Immature natural killer cell (primary cell): ENCODE measurements at regions not wholly inside any gene's neighbourhood (a gene's known extent, or its start where the extent isn't known, plus 50 kb on each side); places are given as distances from the start of the nearest gene placed in this dataset.
"Not testable (repeated sequence)": the region's sequence is repeated elsewhere in the genome, so short reads cannot be mapped to it uniquely, and the experiment has no call there.

Experiments used
- DNase-seq, 3 donors: peaks; one replicate each; pipeline ENCODE4 v3.0.0; 2022; ENCODE audit warnings: mixed read lengths in 1 of 3
- H3K27ac Mint-ChIP-seq, 6 donors: one replicate each; pipeline ENCODE4 v1.8.0; 2020; ENCODE audit warnings: mixed read lengths in 6 of 6, mild to moderate bottlenecking in 5 of 6, inconsistent platforms in 4 of 6, moderate library complexity in 3 of 6
- H3K27me3 Mint-ChIP-seq, 3 donors: one replicate each; pipeline ENCODE4 v1.8.0; 2020 to 2021; ENCODE audit warnings: low read depth in 3 of 3, mild to moderate bottlenecking in 3 of 3, mixed read lengths in 3 of 3, moderate library complexity in 3 of 3, inconsistent platforms in 1 of 3
- H3K36me3 Mint-ChIP-seq, 3 donors: one replicate each; pipeline ENCODE4 v1.8.0; 2020; ENCODE audit warnings: mixed read lengths in 3 of 3, inconsistent platforms in 2 of 3, mild to moderate bottlenecking in 2 of 3
- H3K4me1 Mint-ChIP-seq, 2 donors: one replicate each; pipeline ENCODE4 v1.8.0; 2020; ENCODE audit warnings: inconsistent platforms in 2 of 2, mild to moderate bottlenecking in 2 of 2, mixed read lengths in 2 of 2, moderate library complexity in 1 of 2
- H3K4me3 Mint-ChIP-seq, 5 donors: one replicate each; pipeline ENCODE4 v1.8.0; 2020; ENCODE audit warnings: mild to moderate bottlenecking in 5 of 5, mixed read lengths in 5 of 5, inconsistent platforms in 3 of 5, moderate library complexity in 3 of 5
- H3K9me3 Mint-ChIP-seq, 6 donors: one replicate each; pipeline ENCODE4 v1.8.0; 2020; ENCODE audit warnings: mild to moderate bottlenecking in 6 of 6, mixed read lengths in 6 of 6, inconsistent platforms in 4 of 6, moderate library complexity in 3 of 6

DNA sequence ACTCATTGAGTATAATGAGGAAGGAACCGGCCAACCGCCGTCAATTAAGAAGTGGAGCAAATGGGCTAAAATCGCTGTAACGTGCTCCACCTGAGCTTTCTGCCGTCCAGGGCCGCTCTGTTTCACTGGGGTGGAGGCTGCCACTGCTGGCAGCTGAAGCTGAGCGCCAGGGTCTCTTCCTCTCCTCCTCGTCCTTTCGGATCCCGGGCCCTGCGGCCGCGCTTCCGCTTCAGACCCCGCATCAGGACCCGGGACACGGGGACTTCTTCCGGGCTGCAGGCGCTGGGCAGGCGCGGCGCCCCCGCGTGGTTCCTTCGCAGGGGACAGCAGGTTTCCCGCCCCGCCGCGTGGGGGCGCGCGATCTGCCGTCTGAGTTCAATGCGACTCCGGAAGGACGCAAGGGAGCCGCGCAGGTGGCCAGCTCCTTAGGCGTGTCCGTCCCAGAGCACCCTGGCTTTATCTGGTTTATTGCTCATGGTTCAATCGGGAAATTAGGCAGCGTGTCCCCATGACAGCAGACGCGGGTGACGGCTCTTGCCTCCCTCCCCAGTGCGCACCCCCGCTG, 519.8 kb downstream of the TRIML1 start:
- H3K36me3 Mint-ChIP-seq, result peaks cover 0 to 7% (median 4%) of the 10 kb centered on the region in 3 donors
- no peaks in the 10 kb centered on the region for H3K4me1 Mint-ChIP-seq
- H3K4me3 Mint-ChIP-seq, result no peak overlapping the region
- H3K27ac Mint-ChIP-seq, result no peak overlapping the region
- H3K27me3 Mint-ChIP-seq, result no peaks in the 10 kb centered on the region
- no peak for DNase-seq
- peaks cover 25 to 58% (median 38%) of the 10 kb centered on the region in 6 donors for H3K9me3 Mint-ChIP-seq

DNA sequence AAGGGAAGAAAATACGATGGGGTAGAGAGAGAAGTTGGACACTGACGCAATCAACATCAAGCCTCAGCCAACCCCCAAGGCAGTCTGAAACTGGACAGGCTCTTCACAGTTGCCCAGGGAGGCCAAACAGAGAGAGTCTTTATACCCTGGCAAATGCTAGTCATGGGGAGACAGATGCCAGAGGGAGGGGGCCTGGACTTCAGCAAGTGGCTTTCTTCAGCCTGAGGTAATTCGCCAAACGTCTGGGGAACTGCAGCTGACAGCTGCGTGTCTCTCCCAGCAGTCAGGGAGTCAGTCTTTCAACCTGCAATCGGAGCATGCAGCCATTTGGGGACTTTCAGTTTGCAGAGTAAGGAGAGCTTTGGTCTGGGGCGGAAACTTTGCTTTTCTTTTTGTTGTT, 521.6 kb downstream of the TRIML1 start:
- DNase-seq, result no peak
- no peaks in the 10 kb centered on the region for H3K27me3 Mint-ChIP-seq
- H3K36me3 Mint-ChIP-seq, result peaks cover 0 to 7% (median 4%) of the 10 kb centered on the region in 3 donors
- no peak overlapping the region for H3K27ac Mint-ChIP-seq
- peaks cover 28 to 67% (median 40%) of the 10 kb centered on the region in 6 donors for H3K9me3 Mint-ChIP-seq
- no peak overlapping the region for H3K4me3 Mint-ChIP-seq
- no peaks in the 10 kb centered on the region for H3K4me1 Mint-ChIP-seq

DNA sequence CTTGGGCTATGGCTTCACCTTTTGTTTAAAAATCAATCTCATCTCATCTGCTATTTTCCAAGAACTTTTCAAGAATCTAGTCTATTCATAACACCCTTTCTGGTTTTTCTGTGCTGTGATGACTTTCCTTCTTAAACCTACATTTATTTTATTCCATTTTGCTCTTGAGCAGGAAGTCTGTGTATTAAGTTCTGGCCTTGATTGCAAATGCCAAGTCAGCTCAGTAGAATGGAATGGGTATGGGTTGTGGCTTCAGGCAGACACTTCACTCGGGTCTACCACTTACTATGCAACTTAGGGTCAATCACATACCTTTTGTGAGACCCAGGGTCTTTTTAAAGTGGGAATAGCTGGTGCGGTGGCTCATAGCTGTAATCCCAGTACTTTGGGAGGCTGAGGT, 522.3 kb downstream of the TRIML1 start:
- Mint-ChIP-seq H3K4me3 (no peak overlapping the region), H3K4me1 (no peaks in the 10 kb centered on the region), H3K27me3 (peaks cover 0 to 2% (median 0%) of the 10 kb centered on the region in 3 donors), H3K36me3 (peaks cover 0 to 7% (median 0%) of the 10 kb centered on the region in 3 donors), H3K9me3 (peaks cover 28 to 67% (median 39%) of the 10 kb centered on the region in 6 donors), H3K27ac (no peak overlapping the region)
- no peak for DNase-seq

- H3K4me1 Mint-ChIP-seq, result no peaks in the 10 kb centered on the region
- H3K27ac Mint-ChIP-seq, result no peak overlapping the region
- peaks cover 0 to 2% (median 0%) of the 10 kb centered on the region in 3 donors for H3K27me3 Mint-ChIP-seq
- peaks cover 26 to 65% (median 37%) of the 10 kb centered on the region in 6 donors for H3K9me3 Mint-ChIP-seq
- peaks cover 0 to 7% (median 0%) of the 10 kb centered on the region in 3 donors for H3K36me3 Mint-ChIP-seq
- DNase-seq, result no peak
- H3K4me3 Mint-ChIP-seq, result no peak overlapping the region
Measured at GRCh38 chr4:188663369-188663768, 524.1 kb downstream of the TRIML1 start.

DNA sequence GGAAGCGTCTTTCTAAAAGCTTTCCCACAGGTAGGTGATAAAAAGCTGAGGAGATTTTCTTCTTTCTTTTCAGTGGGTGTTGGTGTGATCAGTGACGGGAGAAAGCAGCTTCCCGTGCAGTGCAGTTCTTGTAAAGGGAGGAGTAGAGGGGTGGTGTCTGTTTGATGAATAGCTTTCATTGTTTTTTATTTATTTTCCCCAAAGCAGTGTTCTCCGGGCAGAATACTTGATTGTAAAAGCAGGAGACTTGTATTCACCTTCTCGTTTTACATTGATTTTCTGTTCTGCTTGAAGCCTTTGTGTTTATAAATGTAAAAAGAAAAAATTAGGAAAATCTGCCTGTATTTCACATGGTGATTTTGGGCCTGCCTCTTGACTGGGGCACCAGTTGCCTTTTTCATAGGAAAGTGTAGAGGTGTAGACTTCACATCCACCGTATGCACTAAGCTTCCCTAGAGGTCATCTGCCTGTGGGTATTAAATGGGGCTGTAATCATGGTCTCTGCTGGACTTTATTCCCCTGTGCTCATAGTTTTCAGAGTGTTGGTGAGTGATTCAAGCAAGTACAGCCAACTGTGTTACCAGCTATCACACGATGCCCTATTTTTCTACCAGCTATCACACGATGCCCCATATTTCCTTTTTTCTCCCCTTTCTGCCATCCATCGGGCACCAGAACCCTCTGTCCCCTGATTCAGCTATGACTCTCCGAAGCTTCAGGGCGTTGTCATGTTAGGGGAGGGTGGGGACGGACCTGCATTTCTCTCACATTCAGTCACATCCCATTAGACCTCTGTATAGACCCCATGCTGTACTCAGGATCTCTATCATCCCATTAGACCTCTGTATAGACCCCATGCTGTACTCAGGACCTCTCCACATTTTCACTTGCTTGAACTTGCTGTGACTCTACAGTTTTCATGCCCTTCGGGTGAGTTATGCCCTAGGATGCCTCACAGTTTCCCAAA, 526.5 kb downstream of the TRIML1 start:
- no peak overlapping the region for H3K4me3 Mint-ChIP-seq
- DNase-seq, result no peak
- H3K36me3 Mint-ChIP-seq, result peaks cover 0 to 7% (median 4%) of the 10 kb centered on the region in 3 donors
- no peaks in the 10 kb centered on the region for H3K4me1 Mint-ChIP-seq
- peaks cover 21 to 76% (median 47%) of the 10 kb centered on the region in 6 donors for H3K9me3 Mint-ChIP-seq
- H3K27ac Mint-ChIP-seq, result no peak overlapping the region
- H3K27me3 Mint-ChIP-seq, result peaks cover 0 to 2% (median 0%) of the 10 kb centered on the region in 3 donors

GRCh38 chr4:188678691-188679090, 539.5 kb downstream of the TRIML1 start:
- H3K27me3 Mint-ChIP-seq, DNase-seq, H3K4me3 Mint-ChIP-seq, H3K4me1 Mint-ChIP-seq, H3K27ac Mint-ChIP-seq, H3K36me3 Mint-ChIP-seq: not testable (repeated sequence)
- H3K9me3 Mint-ChIP-seq, result peaks cover 30 to 72% (median 41%) of the 10 kb centered on the region in 6 donors

DNA sequence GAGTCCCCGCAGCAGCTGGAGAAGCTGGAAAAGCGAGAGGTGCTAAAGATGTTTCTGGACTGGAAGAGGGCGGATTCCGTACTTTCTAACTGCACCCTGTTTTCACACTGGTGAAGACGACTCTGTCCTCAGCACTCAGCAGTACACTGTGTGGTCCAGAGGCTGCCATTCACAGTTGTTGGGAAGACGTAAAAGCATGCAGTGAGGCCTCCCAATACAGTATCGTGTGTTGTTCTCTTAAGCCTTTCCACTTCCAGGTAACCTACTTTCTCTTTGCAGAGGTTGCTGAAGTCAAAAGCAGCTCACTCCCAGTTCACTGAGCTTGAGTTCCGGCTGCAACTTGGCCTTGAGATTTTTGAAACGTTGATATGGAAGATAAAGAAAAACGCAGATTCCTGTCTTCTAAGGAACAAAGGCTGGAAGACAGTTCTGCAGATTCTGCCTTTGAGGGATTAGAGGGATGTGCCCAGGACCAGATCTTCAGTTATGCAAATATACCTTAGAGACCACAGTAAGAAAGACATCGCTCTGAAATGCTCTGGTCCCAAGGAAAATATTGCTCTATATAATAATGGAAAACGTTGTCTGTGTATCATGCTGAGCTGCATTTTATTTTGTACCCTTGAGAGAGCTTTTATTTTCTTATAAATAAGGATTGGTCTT, 540.9 kb downstream of the TRIML1 start:
- Mint-ChIP-seq H3K4me1 (no peaks in the 10 kb centered on the region), H3K27ac (no peak overlapping the region), H3K27me3 (peaks cover 0 to 1% (median 0%) of the 10 kb centered on the region in 3 donors), H3K9me3 (peaks cover 22 to 64% (median 37%) of the 10 kb centered on the region in 6 donors), H3K36me3 (peaks cover 0 to 5% (median 0%) of the 10 kb centered on the region in 3 donors), H3K4me3 (no peak overlapping the region)
- DNase-seq, result no peak

GRCh38 chr4:188680667-188681063, 541.4 kb downstream of the TRIML1 start:
- peaks cover 19 to 60% (median 34%) of the 10 kb centered on the region in 6 donors for H3K9me3 Mint-ChIP-seq
- no peak overlapping the region for H3K27ac Mint-ChIP-seq
- H3K36me3 Mint-ChIP-seq, result peaks cover 0 to 5% (median 0%) of the 10 kb centered on the region in 3 donors
- no peak overlapping the region for H3K4me3 Mint-ChIP-seq
- peaks cover 0 to 1% (median 0%) of the 10 kb centered on the region in 3 donors for H3K27me3 Mint-ChIP-seq
- no peaks in the 10 kb centered on the region for H3K4me1 Mint-ChIP-seq
- DNase-seq, result no peak

DNA sequence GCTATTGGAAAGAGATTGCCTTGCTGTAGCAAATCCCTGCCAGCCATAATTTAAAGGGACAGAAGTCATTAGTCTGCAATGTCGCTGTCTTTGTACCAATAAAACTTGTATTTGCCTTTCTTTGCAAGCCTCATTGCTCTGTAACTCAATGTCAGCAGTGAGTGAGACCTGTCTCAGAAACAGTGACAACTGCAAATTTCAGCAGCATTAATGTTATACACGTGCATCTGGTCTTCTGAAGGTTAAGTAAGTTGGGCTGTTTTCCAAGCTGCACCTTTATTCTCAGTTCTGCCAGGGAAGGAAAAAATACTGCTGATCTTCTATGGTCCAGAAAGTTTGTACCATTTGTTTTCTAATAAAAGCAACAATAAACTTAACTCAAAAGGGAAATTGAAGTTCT, 543.1 kb downstream of the TRIML1 start:
- no peak for DNase-seq
- H3K27ac Mint-ChIP-seq, result no peak overlapping the region
- H3K4me1 Mint-ChIP-seq, result no peaks in the 10 kb centered on the region
- H3K27me3 Mint-ChIP-seq, result peaks cover 0 to 1% (median 0%) of the 10 kb centered on the region in 3 donors
- H3K4me3 Mint-ChIP-seq, result no peak overlapping the region
- H3K36me3 Mint-ChIP-seq, result peaks cover 0 to 5% (median 0%) of the 10 kb centered on the region in 3 donors
- H3K9me3 Mint-ChIP-seq, result peaks cover 19 to 57% (median 34%) of the 10 kb centered on the region in 6 donors

DNA sequence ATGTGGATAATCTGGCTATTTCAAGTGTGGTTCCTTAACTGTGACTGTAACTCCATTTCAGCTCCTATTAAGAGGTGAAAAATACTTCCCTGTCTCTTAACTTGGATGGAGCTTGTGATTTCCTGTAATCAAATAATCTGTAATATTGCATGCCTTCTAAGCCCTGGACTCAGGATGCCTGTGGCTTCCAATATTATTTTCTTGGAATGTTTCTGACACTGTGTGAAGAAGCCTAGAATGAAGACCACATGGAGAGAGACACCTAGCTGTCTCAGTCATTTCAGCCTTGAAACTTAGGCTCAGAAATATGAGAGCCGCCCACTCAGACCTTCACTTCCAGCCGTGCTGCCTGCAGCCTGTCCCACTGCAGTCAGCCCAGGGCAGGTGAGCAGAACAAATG, 544.3 kb downstream of the TRIML1 start:
- H3K36me3 Mint-ChIP-seq, result peaks cover 0 to 5% (median 0%) of the 10 kb centered on the region in 3 donors
- DNase-seq, result no peak
- no peaks in the 10 kb centered on the region for H3K4me1 Mint-ChIP-seq
- H3K27me3 Mint-ChIP-seq, result peaks cover 0 to 1% (median 0%) of the 10 kb centered on the region in 3 donors
- H3K4me3 Mint-ChIP-seq, result no peak overlapping the region
- peaks cover 14 to 58% (median 31%) of the 10 kb centered on the region in 6 donors for H3K9me3 Mint-ChIP-seq
- no peak overlapping the region for H3K27ac Mint-ChIP-seq

GRCh38 chr4:188688956-188689355, 549.7 kb downstream of the TRIML1 start:
- H3K27me3 Mint-ChIP-seq, result no peaks in the 10 kb centered on the region
- H3K4me1 Mint-ChIP-seq, result no peaks in the 10 kb centered on the region
- no peak overlapping the region for H3K27ac Mint-ChIP-seq
- DNase-seq, result no peak
- peaks cover 7 to 55% (median 22%) of the 10 kb centered on the region in 6 donors for H3K9me3 Mint-ChIP-seq
- no peak overlapping the region for H3K4me3 Mint-ChIP-seq
- H3K36me3 Mint-ChIP-seq, result no peaks in the 10 kb centered on the region

GRCh38 chr4:188691811-188692210, 552.6 kb downstream of the TRIML1 start:
- no peaks in the 10 kb centered on the region for H3K36me3 Mint-ChIP-seq
- H3K9me3 Mint-ChIP-seq, result peaks cover 6 to 54% (median 19%) of the 10 kb centered on the region in 6 donors
- DNase-seq, result no peak
- no peaks in the 10 kb centered on the region for H3K4me1 Mint-ChIP-seq
- no peak overlapping the region for H3K4me3 Mint-ChIP-seq
- no peak overlapping the region for H3K27ac Mint-ChIP-seq
- no peaks in the 10 kb centered on the region for H3K27me3 Mint-ChIP-seq

- Mint-ChIP-seq H3K27ac (no peak overlapping the region), H3K4me1 (no peaks in the 10 kb centered on the region), H3K27me3 (peaks cover 0 to 2% (median 0%) of the 10 kb centered on the region in 3 donors), H3K4me3 (no peak overlapping the region), H3K36me3 (peaks cover 0 to 4% (median 0%) of the 10 kb centered on the region in 3 donors), H3K9me3 (peaks cover 0 to 31% (median 9%) of the 10 kb centered on the region in 6 donors)
- DNase-seq, result no peak
Measured at GRCh38 chr4:188695261-188695660, 556.0 kb downstream of the TRIML1 start.
